ENCODE measurements at regions not wholly inside any gene's neighbourhood (a gene's known extent, or its start where the extent isn't known, plus 50 kb on each side); places are given as distances from the start of the nearest gene placed in this dataset.

GRCh38 chr13:91181892-91182291 lies 165.6 kb upstream of the MIR17HG start:
- TF ChIP-seq MLX (CRISPR knock-in tag; IDR thresholded peaks at IDR 0.05) (no peak), RELA (CRISPR knock-in tag; IDR thresholded peaks at IDR 0.05; ENCODE audit: borderline replicate concordance) (no peak), E2F4 (CRISPR knock-in tag; IDR thresholded peaks at IDR 0.05; ENCODE audit: borderline replicate concordance, low read depth) (no peak), EMX1 (CRISPR knock-in tag; IDR thresholded peaks at IDR 0.05) (no peak), JUN (CRISPR knock-in tag; IDR thresholded peaks at IDR 0.05) (no peak)
- TF ChIP-seq, protein P1, sequence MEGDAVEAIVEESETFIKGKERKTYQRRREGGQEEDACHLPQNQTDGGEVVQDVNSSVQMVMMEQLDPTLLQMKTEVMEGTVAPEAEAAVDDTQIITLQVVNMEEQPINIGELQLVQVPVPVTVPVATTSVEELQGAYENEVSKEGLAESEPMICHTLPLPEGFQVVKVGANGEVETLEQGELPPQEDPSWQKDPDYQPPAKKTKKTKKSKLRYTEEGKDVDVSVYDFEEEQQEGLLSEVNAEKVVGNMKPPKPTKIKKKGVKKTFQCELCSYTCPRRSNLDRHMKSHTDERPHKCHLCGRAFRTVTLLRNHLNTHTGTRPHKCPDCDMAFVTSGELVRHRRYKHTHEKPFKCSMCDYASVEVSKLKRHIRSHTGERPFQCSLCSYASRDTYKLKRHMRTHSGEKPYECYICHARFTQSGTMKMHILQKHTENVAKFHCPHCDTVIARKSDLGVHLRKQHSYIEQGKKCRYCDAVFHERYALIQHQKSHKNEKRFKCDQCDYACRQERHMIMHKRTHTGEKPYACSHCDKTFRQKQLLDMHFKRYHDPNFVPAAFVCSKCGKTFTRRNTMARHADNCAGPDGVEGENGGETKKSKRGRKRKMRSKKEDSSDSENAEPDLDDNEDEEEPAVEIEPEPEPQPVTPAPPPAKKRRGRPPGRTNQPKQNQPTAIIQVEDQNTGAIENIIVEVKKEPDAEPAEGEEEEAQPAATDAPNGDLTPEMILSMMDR (IDR thresholded peaks at IDR 0.05): no peak
